ENCODE measurements at regions not wholly inside any gene's neighbourhood (a gene's known extent, or its start where the extent isn't known, plus 50 kb on each side); places are given as distances from the start of the nearest gene placed in this dataset.

- Histone ChIP-seq H3K4me3 (ENCODE audit: insufficient read depth, low read length) (no peak overlapping the region), H4K20me1 (ENCODE audit: insufficient read depth, low read length) (no peaks in the 10 kb centered on the region), H3K27me3 (ENCODE audit: insufficient read depth, low read length) (no peaks in the 10 kb centered on the region), H3K9me3 (ENCODE audit: low read depth, low read length) (no peaks in the 10 kb centered on the region), H3K27ac (ENCODE audit: low read depth, low read length) (no peak overlapping the region), H3K36me3 (ENCODE audit: insufficient read depth, low read length) (no peaks in the 10 kb centered on the region), H2AFZ (ENCODE audit: low read length) (no peak overlapping the region), H3K79me2 (ENCODE audit: insufficient read depth, low read length) (no peaks in the 10 kb centered on the region), H3K4me2 (ENCODE audit: insufficient read depth, low read length) (no peak overlapping the region), H3K4me1 (ENCODE audit: insufficient read depth, low read length) (no peaks in the 10 kb centered on the region)
- no peak for DNase-seq (ENCODE audit: insufficient read length, low spot score, missing footprints)
- TF ChIP-seq CTCF (IDR thresholded peaks at IDR 0.05; ENCODE audit: extremely low read depth, low read depth, low read length) = no peak
Observed at GRCh38 chr15:25527118-25527517, 88.3 kb upstream of the UBE3A start.

GRCh38 chr15:25525741-25526140 is 86.9 kb upstream of the UBE3A start:
- H3K36me3 ChIP-seq (ENCODE audit: insufficient read depth, low read length) = no peaks in the 10 kb centered on the region
- no peak overlapping the region for H3K4me2 ChIP-seq (ENCODE audit: insufficient read depth, low read length)
- H3K27ac ChIP-seq (ENCODE audit: low read depth, low read length) = no peak overlapping the region
- H3K4me3 ChIP-seq (ENCODE audit: insufficient read depth, low read length) = no peak overlapping the region
- TF ChIP-seq CTCF (IDR thresholded peaks at IDR 0.05; ENCODE audit: extremely low read depth, low read depth, low read length) = no peak
- H4K20me1 ChIP-seq (ENCODE audit: insufficient read depth, low read length) = no peaks in the 10 kb centered on the region
- H3K4me1 ChIP-seq (ENCODE audit: insufficient read depth, low read length) = no peaks in the 10 kb centered on the region
- no peaks in the 10 kb centered on the region for H3K79me2 ChIP-seq (ENCODE audit: insufficient read depth, low read length)
- H3K9me3 ChIP-seq (ENCODE audit: low read depth, low read length) = no peaks in the 10 kb centered on the region
- no peak for DNase-seq (ENCODE audit: insufficient read length, low spot score, missing footprints)
- H2AFZ ChIP-seq (ENCODE audit: low read length) = no peak overlapping the region
- H3K27me3 ChIP-seq (ENCODE audit: insufficient read depth, low read length) = no peaks in the 10 kb centered on the region

- no peaks in the 10 kb centered on the region for H3K79me2 ChIP-seq (ENCODE audit: insufficient read depth, low read length)
- H3K36me3 ChIP-seq (ENCODE audit: insufficient read depth, low read length) = no peaks in the 10 kb centered on the region
- no peaks in the 10 kb centered on the region for H3K9me3 ChIP-seq (ENCODE audit: low read depth, low read length)
- no peak overlapping the region for H3K4me2 ChIP-seq (ENCODE audit: insufficient read depth, low read length)
- no peak overlapping the region for H3K27ac ChIP-seq (ENCODE audit: low read depth, low read length)
- no peaks in the 10 kb centered on the region for H3K27me3 ChIP-seq (ENCODE audit: insufficient read depth, low read length)
- no peaks in the 10 kb centered on the region for H3K4me1 ChIP-seq (ENCODE audit: insufficient read depth, low read length)
- H2AFZ ChIP-seq (ENCODE audit: low read length) = no peak overlapping the region
- no peak for TF ChIP-seq CTCF (IDR thresholded peaks at IDR 0.05; ENCODE audit: extremely low read depth, low read depth, low read length)
- DNase-seq (ENCODE audit: insufficient read length, low spot score, missing footprints) = no peak
- no peak overlapping the region for H3K4me3 ChIP-seq (ENCODE audit: insufficient read depth, low read length)
- no peaks in the 10 kb centered on the region for H4K20me1 ChIP-seq (ENCODE audit: insufficient read depth, low read length)
Observed at GRCh38 chr15:25515633-25516032, 76.8 kb upstream of the UBE3A start.

- H3K27me3 ChIP-seq (ENCODE audit: insufficient read depth, low read length) = no peaks in the 10 kb centered on the region
- H3K4me1 ChIP-seq (ENCODE audit: insufficient read depth, low read length) = no peaks in the 10 kb centered on the region
- H4K20me1 ChIP-seq (ENCODE audit: insufficient read depth, low read length) = no peaks in the 10 kb centered on the region
- no peaks in the 10 kb centered on the region for H3K9me3 ChIP-seq (ENCODE audit: low read depth, low read length)
- no peak for DNase-seq (ENCODE audit: insufficient read length, low spot score, missing footprints)
- no peak for TF ChIP-seq CTCF (IDR thresholded peaks at IDR 0.05; ENCODE audit: extremely low read depth, low read depth, low read length)
- no peak overlapping the region for H3K27ac ChIP-seq (ENCODE audit: low read depth, low read length)
- no peaks in the 10 kb centered on the region for H3K36me3 ChIP-seq (ENCODE audit: insufficient read depth, low read length)
- H2AFZ ChIP-seq (ENCODE audit: low read length) = no peak overlapping the region
- no peaks in the 10 kb centered on the region for H3K79me2 ChIP-seq (ENCODE audit: insufficient read depth, low read length)
- no peak overlapping the region for H3K4me2 ChIP-seq (ENCODE audit: insufficient read depth, low read length)
- H3K4me3 ChIP-seq (ENCODE audit: insufficient read depth, low read length) = no peak overlapping the region
Observed at GRCh38 chr15:25514522-25514921, 75.7 kb upstream of the UBE3A start.

Measured in osteoblast (primary cell).